Retina (tissue), 1 donor: ENCODE measurements at regions not wholly inside any gene's neighbourhood (a gene's known extent, or its start where the extent isn't known, plus 50 kb on each side); places are given as distances from the start of the nearest gene placed in this dataset.
"Not testable (repeated sequence)": the region's sequence is repeated elsewhere in the genome, so short reads cannot be mapped to it uniquely, and the experiment has no call there.

Source experiments
- DNase-seq: peaks from one replicate; pipeline ENCODE4 v3.0.0-alpha.2; 2016

DNA sequence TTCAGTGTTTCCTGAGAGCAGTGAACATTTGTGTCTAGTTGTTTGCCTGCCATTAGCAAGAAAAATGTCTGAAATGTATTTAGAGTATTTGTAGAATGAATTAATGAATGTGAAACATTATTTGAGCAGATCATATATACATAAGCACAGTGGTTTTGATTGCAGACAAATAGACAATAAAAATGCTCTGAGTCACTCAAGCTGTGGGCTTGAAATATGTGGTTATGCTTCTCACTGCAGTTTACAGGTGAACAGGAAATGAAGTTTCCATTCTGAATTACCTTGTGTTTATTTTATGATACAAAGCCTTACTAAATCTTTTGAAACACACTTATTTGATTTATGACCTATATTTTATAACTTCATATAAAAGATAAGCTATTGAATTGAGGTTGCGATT is 827.7 kb downstream of the TMTC2 start:
- DNase-seq, result no peak

- DNase-seq, result no peak
These were observed 820.1 kb downstream of the TMTC2 start for GRCh38 chr12:83506841-83507240.

- no peak for DNase-seq
These were observed 818.9 kb downstream of the TMTC2 start for GRCh38 chr12:83505586-83505985.

- not testable (repeated sequence) for DNase-seq
These were observed 813.2 kb downstream of the TMTC2 start for GRCh38 chr12:83499894-83500293.

GRCh38 chr12:83477696-83478095 is 791.0 kb downstream of the TMTC2 start:
- no peak for DNase-seq

- DNase-seq, result no peak
These were observed 790.3 kb downstream of the TMTC2 start for GRCh38 chr12:83476695-83477690.

DNA sequence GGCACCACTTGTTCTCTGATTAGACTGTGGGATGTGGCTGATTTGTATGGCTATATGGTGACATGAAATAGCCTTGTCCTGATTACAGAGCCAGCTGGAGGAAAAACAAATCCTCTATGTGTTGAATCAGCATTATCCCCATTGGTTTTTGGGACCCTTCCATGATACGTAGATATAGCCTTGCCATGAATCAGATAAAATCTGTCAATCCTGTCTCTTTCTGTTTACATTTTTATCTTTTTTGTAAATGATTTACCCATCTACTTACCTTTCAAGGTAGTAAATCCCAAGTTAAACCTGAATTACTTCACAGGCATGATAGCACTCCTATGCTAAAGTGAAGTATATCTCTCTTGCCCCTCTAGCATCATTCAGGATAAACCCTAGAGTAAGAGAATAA is 789.3 kb downstream of the TMTC2 start:
- no peak for DNase-seq

DNA sequence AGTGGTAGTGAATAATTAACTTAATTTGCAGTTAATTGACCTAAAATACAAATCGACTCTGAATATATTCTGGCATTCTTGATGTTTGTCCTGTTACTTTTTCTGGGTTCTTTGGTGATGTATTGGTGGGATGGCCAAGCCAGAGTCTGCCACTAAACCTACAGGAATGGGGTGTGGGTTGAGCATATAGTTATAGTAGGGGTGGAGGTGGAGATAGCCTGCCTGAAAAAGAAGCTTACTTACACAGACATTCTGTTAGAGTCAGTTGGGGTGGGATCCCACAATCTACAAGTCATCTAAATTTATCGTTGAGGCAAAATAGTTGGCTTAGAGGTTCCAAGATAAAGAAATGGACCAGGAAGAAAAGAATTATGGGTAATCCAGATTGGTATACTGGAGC is 787.7 kb downstream of the TMTC2 start:
- no peak for DNase-seq

GRCh38 chr12:83473408-83474095 is 786.8 kb downstream of the TMTC2 start:
- no peak for DNase-seq

- DNase-seq, result no peak
These were observed 786.1 kb downstream of the TMTC2 start for GRCh38 chr12:83472772-83473171.

DNA sequence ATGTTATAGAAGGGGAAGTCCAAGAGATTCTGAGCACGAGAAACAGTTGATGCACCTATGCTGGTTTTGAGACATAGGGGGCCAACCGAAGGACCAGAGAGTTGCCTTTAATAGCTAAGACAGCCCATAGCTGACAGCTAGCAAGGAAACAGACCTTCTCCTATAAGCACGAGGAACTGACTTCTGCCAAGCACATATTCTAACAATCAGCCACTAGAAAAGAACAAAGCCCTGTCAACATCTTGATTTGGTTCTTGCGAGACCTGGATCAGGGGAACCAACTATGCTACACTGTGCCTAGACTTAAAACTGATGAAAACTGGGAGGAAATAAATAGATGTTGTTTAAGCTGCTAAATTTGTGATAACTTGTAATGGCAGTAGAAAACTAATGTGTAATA is 785.6 kb downstream of the TMTC2 start:
- DNase-seq, result no peak

DNA sequence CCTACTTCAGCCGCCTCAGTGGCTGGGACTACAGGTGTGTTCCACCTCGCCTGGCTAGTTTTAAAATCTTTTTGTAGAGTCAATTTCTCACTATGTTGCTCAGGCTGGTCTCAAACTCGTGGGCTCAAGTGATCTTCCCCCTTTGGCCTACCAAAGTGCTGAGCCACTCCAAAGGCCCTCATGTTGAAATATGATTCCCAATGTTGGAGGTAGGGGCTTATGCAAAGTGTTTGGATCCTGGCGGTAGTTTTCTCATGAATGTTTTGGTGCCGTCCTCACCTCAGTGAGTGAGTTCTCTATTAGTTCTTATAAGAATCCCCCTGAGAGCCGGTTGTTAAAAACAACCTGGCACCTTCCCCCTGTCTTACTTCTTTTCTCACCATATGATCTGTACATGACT is 784.6 kb downstream of the TMTC2 start:
- DNase-seq, result no peak

DNA sequence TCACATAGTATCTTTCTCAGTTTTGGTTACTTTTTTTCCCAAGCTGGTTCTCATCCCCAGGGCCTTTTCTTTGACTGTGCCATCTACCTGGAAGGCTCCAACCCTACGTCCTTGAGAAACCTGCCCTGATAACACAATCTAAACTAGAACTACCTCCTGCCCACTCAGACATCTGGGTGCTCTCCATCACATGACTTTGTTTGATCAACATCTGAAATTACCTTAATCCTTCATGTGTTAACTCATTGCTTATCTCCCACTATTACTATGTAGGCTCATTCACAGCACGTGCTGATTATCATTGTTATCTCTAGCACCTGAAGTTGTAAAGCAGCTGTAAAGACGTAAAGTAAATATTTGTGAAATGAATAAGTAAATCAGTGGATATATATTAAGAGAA is 784.0 kb downstream of the TMTC2 start:
- DNase-seq, result no peak

GRCh38 chr12:83468988-83469908 is 782.5 kb downstream of the TMTC2 start:
- DNase-seq, result no peak

DNA sequence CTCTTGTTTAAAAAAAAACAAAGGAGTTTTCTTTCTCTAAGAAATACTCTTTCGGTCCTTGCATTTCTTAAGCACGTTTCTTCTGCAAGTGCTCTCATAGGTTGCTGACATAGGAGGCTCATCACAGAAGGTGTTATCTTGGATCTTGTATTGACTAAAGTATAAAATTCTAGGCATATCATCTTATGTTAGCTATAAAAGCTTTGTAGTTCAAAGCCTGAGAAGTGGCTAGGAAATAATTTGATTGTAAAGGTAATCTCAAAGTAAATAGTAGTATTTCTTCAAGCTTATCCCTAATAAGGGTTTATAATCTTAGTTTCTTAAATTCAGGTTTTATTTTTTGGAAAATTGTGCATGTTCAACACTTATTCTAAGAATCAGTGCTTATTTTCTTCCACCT is 778.9 kb downstream of the TMTC2 start:
- DNase-seq, result no peak

- no peak for DNase-seq
These were observed 775.7 kb downstream of the TMTC2 start for GRCh38 chr12:83462419-83462818.

DNA sequence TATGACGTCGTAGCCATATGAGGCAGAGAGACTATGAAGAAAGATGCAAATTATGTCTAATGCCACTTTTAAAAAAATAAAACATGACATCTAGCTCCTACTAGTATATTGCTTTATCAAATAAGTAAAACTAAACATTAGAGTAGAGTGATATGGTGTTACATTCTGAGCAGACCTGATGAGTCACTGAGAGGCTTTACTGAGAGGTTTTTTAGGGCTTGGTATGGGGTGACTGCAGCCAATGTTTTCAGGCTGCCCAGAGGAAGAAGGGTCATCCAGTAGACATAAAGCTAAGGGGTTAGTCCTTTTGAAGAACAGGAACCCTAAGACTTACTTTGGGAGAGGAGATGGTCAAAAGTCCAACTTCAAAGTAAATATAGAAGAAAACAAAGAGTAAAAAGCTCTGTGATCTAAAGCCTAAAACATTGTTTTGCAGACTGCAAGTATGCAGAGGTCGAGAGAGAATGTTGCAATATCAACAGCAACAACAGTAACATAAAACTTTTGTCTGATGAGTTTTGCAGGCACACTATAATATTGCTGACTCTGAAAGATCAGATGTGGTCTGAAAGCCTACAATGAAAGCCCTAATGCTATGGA is 774.7 kb downstream of the TMTC2 start:
- DNase-seq, result no peak

DNA sequence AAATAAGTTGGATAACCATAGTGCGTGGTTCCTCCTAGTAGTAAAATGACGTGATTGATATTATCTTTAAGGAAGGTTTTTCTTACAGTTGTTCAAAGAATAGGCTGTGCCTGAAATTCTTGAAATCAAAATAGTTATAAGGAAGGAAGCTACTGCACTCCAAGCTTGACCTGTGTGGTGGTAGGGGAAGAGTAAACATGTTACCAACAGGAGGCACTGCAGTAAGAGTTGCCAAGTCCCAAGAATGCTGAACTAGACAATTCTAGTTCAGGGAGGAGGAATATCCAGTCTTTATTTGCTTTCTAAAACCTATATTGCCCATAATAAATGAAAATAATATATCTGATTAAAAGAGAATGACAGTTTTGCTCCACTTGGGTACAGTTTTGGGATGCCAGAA is 764.5 kb downstream of the TMTC2 start:
- no peak for DNase-seq

GRCh38 chr12:83434600-83434999 is 747.9 kb downstream of the TMTC2 start:
- DNase-seq, result no peak

- DNase-seq, result no peak
These were observed 745.5 kb downstream of the TMTC2 start for GRCh38 chr12:83432176-83432719.

DNA sequence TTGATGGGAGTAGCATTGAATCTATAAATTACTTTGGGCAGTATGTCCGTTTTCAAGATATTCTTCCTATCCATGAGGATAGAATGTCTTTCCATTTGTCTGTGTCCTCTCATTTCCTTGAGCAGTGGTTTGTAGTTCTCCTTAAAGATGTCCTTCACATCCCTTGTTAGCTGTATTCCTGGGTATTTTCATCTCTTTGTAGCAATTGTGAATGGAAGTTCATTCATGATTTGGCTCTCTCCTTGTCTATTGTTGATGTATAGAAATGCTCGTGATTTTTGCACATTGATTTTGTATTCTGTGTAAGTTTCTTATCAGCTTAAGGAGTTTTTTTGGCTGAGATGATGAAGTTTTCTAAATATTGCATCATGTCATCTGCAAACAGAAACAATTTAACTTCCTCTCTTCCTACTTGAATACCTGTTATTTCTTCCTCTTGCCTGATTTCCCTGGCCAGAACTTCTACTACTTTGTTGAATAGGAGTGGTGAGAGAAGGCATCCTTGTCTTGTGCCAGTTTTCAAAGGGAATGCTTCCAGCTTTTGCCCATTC is 741.0 kb downstream of the TMTC2 start:
- not testable (repeated sequence) for DNase-seq

- DNase-seq, result no peak
These were observed 728.3 kb downstream of the TMTC2 start for GRCh38 chr12:83414981-83415380.
